H7 (cell line): ENCODE measurements at regions not wholly inside any gene's neighbourhood (a gene's known extent, or its start where the extent isn't known, plus 50 kb on each side); places are given as distances from the start of the nearest gene placed in this dataset.

Experiments
- DNase-seq: peaks from one replicate; pipeline ENCODE4 v3.0.0; 2012
- H3K27me3 ChIP-seq: 2 replicates; pipeline ENCODE4 v1.6.0; 2011; ENCODE audit warnings: mild to moderate bottlenecking, low read length; ENCODE audit not compliant: control insufficient read depth, insufficient read depth
- H3K36me3 ChIP-seq: replicated peaks from 2 replicates; pipeline ENCODE4 v1.5.1; 2011; ENCODE audit warnings: low read length; ENCODE audit not compliant: control insufficient read depth, insufficient read depth
- H3K4me3 ChIP-seq: 2 replicates; pipeline ENCODE4 v1.5.1; 2011; ENCODE audit warnings: low read depth, mild to moderate bottlenecking, control low read depth, low read length, moderate library complexity; ENCODE audit not compliant: insufficient read depth

DNA sequence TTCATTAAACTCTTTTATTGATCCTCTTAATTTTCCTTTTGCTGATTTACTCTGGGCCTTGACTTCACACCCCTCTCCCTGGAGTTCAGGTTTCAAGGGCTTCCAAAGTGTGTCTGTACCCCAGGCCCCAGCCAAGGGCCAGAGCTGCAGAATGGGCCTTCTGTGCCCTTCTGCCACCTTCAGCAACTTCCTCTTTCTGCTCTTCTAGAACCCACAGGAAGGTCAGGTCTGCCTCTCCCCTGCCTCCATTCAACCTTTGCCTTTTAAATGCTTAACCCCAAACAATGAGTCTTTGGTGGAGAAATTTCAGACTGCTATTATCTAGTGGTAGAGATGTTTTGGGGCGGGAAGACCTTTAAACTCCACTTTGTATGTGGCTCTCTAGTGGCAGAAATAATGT lies 63.1 kb downstream of the TSN start:
- Histone ChIP-seq H3K27me3 (no peaks in the 10 kb centered on the region), H3K4me3 (no peak overlapping the region), H3K36me3 (no peaks in the 10 kb centered on the region)
- no peak for DNase-seq

DNA sequence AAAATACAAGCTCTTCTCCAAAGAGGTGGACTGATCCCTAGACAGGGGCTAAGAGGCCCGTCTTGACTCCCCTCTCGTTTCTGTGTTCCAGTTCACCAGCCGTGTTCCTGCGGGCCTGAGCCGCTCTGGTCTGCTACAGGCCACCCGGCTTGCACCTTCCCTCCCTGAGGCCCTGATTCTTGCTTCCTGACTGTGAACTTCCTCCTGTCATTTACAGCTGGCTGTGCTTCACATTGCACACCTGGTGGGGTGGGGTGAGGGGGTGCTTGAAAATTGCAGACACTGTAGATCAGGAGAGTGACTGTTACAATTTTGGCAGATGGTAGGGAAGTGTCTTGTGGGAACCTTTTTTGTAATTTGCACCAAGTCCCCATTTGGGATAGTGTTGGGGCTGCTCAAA lies 64.4 kb downstream of the TSN start:
- Histone ChIP-seq H3K4me3 (no peak overlapping the region), H3K27me3 (no peaks in the 10 kb centered on the region), H3K36me3 (no peaks in the 10 kb centered on the region)
- no peak for DNase-seq

DNA sequence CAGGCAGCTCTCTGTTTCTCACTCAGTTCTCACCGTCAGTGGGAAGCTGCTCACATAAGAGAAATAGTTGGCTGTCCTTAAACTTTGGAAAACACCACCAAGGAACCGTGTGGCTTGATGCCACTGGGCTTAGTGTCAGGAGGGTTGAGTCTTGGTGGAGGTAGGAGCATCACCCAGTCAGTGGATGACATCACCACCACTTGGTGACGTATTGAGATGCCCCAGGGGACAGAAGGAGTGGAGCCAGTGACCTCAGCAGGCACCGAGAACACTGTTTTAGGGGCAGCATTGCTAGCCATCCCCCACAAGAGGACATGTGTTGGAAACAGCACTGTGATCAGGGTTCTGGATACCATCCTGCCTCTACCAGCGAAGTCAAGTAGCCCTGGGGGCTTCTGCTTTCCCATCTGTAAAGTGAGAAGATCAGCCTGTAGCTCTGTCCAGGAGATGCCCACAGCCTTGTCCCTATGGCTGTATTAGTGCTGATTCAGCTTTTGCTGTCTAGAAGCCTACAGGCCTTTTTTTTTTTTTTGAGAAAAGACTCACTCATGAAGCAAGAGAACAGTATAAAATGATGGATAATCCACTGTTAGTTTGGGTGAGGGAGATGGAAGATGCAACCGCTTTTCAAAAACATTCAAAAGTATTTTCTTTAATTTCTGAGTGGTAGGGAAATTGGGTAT lies 66.2 kb downstream of the TSN start:
- Histone ChIP-seq H3K4me3 (no peak overlapping the region), H3K36me3 (no peaks in the 10 kb centered on the region), H3K27me3 (no peaks in the 10 kb centered on the region)
- DNase-seq: no peak

DNA sequence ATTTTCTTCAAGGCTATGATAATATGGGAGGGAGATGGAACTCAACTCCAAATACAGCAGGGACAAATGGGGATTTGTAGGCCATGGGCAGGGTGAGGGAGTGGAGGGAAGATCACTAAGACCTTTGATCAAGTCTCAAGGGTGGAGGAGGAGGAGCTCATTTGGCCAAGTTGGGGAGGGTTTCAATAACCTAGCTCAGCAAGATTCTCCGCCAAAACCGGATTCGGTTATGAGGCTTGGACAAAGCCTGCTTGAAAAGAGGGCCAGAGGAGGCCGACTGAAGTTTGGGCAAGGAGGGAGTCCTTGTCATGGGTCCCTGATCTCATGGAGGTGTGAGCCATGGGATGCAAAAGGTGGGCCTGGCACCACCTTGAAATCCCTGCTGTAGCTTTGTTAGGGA lies 68.8 kb downstream of the TSN start:
- no peak overlapping the region for H3K4me3 ChIP-seq
- no peak for DNase-seq
- no peaks in the 10 kb centered on the region for H3K27me3 ChIP-seq
- H3K36me3 ChIP-seq: no peaks in the 10 kb centered on the region

DNA sequence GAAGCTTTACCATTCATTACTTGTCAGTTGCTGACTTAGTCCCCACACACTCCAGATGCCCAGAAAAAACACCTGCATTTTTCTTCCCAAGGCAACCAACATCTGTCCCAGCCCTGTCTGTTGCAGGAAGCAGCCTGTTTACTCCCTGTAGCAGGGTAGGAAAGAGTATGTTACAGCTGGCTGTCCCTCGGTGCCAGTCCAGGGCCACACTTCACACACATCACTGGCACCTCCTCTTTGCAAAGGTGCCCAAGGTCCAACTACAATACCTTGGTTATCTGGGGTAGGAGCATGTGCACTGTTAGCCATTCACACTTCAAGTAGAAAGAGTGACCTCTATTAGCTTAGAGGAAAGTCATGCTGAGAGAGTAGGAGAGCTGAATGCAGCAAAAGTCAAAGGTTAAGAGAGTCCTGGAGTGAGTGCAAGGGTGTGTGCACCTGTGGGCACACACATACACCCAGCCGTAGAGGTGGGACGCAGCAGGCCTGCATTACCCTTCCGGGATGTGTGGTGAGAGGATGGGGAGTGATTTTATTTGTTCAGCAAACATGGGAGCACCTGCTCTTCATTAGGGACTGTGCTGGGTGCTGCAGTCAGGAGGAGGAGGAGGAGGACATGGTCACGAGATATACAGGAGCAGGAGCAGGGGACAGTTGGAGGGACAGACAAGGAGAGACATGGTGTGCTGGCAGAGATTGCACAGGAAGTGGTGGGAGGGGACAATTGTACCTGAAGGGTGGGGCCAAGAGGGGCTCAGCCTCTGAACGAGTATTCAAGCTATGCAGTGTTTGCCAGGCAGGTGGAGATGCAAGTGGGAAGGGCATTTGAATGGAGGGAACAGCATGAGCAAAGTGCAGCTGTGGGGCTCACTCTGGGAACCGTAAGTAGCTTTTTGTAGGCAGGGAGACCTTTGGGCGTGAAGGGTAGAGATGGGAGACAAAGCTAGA lies 69.8 kb downstream of the TSN start:
- H3K36me3 ChIP-seq: no peaks in the 10 kb centered on the region
- DNase-seq: no peak
- H3K27me3 ChIP-seq: no peaks in the 10 kb centered on the region
- H3K4me3 ChIP-seq: no peak overlapping the region

DNA sequence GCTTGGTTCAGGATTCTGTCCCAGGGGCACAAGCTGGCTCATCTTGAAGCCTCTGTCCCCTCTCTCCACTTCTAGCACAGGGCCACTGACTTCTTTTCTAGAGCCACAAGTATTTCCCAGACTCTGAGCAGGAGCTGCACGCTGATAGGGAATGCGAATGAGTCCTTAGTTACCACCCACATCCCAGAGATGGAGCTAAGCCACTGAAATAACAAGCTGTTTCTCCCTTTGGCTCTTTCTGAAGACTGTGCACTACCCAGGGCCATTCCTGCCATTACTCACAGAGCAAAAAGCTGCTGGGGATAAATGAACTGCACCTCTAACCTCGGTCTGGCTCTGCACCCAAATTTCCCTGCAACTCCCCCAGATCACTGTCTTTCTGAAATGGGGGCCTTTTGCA lies 70.6 kb downstream of the TSN start:
- no peak overlapping the region for H3K4me3 ChIP-seq
- no peaks in the 10 kb centered on the region for H3K27me3 ChIP-seq
- no peak for DNase-seq
- H3K36me3 ChIP-seq: no peaks in the 10 kb centered on the region

DNA sequence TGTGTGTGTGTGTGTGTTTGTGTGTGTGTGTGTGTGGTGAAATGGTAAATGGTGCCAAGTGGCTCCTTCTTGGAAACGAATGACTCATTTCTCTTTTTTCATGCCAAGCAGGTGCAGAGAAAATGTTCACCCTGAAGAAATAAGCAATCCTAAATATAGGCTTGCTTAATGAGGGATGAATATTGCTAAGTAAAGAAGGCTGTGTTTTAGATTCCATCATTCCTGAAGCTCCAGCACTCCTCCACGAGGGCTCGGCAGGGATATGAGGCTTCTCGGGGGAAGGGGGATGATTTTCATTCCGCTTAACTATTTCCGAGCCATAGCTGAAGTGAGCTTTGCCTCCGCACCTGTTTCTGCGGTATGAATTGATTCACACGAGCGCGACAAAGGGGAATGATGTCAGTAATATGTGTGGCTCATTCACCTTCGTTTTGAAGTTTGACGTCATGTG lies 72.9 kb downstream of the TSN start:
- H3K36me3 ChIP-seq: no peaks in the 10 kb centered on the region
- no peaks in the 10 kb centered on the region for H3K27me3 ChIP-seq
- no peak for DNase-seq
- H3K4me3 ChIP-seq: no peak overlapping the region

DNA sequence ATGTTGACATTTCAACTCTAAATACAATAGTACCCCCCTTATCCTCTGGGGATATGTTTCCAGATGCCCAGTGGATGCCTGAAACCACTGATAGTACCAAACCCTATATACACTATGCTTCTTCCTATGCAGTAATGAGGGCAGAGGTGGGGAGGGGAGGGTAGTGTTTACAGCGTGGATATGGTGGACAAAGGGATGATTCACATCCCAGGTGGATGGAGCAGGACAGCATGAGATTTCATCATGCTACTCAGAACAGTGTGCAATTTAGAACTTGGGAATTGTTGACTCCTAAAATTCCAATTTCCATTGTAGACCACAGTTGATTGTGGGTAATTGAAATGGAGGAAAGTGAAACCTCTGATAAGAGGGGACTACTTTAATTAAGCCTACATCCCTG lies 75.4 kb downstream of the TSN start:
- Histone ChIP-seq H3K36me3 (no peaks in the 10 kb centered on the region), H3K27me3 (no peaks in the 10 kb centered on the region), H3K4me3 (no peak overlapping the region)
- no peak for DNase-seq

DNA sequence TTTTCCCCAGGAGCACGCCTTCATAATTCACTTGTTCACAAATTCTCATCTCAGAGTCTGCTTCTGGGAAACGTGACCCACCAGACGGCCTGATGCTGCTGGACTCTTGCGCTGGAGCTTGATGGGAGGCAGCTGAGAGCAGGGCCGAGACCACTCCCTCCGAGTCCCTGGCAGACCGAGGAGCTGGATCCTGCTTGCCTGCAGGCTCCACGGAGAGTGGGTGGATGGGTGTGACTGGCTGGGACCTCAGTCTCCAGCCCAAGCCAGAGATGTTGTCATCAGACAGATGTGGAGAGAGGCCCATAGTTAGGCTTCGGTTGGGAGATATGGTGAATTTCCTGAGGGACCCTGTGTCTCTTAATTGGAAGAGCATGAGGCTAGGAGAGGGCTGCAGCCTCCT lies 76.4 kb downstream of the TSN start:
- H3K4me3 ChIP-seq: no peak overlapping the region
- H3K36me3 ChIP-seq: no peaks in the 10 kb centered on the region
- no peak for DNase-seq
- H3K27me3 ChIP-seq: no peaks in the 10 kb centered on the region

DNA sequence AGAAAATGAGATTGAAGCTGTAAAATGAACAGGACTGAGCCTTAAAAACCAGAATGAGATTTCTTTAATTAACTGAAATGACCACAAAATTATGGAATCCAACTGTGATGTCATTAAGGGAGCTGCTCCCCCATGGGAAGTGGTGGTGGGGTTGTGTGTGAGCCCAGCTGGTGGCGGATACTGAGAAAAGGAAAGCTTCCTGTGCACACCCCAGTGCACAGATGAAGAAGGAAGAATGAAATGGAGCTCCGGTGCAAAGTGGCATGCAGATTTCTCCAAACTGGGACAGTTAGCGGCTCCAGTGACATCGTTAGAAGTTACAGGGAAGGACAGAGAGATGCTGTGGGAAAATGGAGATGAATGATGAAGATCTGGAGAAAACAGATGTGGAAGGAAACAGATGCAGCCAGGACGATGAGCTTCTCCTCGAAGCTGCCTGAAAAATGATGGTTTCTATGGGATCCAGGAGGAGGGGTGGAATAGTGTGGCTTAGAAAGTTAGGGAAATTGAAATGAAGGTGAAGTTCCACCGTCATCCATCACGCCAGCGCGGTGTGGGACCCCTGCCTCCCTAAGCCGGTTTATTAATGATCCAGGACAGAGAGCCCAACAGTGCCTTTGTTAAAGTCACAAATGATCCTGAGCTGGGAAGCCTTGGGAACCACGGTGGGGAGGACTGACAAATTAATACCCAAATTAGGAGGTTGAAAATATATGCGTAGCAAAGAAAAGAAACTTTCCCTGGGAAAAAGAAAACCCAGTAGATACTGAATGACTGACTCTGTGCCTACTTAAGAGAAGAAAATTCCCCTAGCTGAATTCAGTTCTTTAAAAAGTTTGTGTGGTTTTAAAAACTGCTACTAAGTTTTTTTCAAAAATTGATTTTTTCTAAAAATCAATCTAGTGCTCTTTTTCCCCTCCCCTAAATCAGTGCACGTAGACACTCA lies 77.2 kb downstream of the TSN start:
- no peak for DNase-seq
- H3K36me3 ChIP-seq: no peaks in the 10 kb centered on the region
- H3K4me3 ChIP-seq: no peak overlapping the region
- no peaks in the 10 kb centered on the region for H3K27me3 ChIP-seq

DNA sequence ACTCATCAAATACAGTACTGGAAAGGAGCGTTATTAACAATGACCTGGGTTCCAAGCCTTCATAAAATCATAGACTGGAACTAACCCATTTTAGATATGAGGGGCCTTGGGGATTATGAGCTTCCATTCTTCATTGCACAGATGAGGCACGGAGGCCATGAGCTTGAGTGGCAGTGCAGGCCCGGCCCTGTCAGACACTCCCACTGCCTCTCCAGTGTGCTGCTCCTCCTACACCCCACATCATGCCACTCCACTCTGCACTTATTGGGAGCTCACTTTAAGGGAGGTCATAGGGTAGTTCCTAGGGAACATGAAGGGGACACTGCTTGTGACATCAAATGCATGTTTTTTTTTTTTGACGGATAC lies 77.9 kb downstream of the TSN start:
- H3K4me3 ChIP-seq: no peak overlapping the region
- no peak for DNase-seq
- no peaks in the 10 kb centered on the region for H3K27me3 ChIP-seq
- H3K36me3 ChIP-seq: no peaks in the 10 kb centered on the region

DNA sequence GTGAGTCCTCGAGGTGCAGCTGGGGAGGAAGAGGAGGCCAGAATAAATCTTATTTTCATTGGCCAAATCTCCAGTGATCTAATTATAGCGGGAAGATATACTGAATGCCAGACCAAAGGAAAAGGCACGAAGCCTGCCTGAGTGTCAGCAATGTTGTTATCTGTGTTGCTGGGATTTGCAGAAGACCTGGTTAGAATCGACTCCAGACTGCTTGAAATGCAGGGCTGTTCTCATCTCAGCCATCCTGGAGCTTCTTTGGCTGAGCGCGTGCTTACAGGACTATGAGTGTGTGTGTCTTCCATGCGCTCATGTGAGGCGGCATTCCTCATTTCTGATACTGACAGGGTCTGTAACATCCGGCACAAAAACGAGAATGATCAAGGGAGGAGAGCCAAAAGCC lies 81.2 kb downstream of the TSN start:
- no peak overlapping the region for H3K4me3 ChIP-seq
- no peaks in the 10 kb centered on the region for H3K27me3 ChIP-seq
- no peaks in the 10 kb centered on the region for H3K36me3 ChIP-seq
- DNase-seq: no peak

DNA sequence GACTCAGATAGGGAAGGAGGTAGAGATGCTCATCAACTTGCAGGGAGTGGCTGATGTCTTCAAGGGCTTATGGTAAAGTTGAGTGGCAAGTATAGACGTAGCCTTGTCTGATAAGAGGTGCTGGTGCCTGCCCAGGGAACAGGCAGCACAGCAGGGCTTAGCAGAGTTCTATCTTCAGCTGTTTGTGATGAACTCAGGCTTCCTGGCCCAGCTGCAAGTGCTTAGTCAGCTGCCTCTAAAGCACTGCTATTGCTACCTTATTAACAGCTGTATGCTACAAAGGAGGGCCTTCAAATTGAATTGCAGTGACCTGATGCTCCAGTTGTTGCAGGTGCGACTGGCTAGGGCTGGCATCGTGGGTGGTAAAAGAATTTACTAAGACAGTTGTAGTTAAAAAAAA lies 82.1 kb downstream of the TSN start:
- DNase-seq: no peak
- H3K4me3 ChIP-seq: no peak overlapping the region

DNA sequence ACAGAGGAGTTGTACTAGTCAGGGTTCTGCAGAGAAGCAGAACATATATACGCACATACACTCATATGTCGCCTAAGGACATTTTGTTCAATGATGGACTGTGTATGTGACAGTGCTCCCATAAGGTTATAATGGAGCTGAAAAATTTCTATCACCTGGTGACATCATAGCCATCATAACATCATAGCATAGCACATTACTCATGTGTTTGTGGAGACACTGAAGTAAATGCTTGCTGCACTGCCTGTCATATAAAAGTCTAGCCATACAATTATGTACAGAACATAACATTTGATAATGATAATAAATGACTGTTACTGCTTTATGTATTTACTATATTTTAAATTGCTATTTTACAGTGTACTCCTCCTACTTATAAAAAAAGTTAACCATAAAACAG lies 83.1 kb downstream of the TSN start:
- Histone ChIP-seq H3K27me3 (no peaks in the 10 kb centered on the region), H3K4me3 (no peak overlapping the region), H3K36me3 (no peaks in the 10 kb centered on the region)
- DNase-seq: no peak

More for the DNA sequence above, 82.1 kb downstream of the TSN start:
- no peaks in the 10 kb centered on the region for H3K27me3 ChIP-seq
- no peaks in the 10 kb centered on the region for H3K36me3 ChIP-seq
